Jurkat, Clone E6-1 (cell line): ENCODE measurements at regions not wholly inside any gene's neighbourhood (a gene's known extent, or its start where the extent isn't known, plus 50 kb on each side); places are given as distances from the start of the nearest gene placed in this dataset.
A peak's percentile ranks its signal among the peaks of the same experiment; 100 is the strongest.
"Not testable (repeated sequence)": the region's sequence is repeated elsewhere in the genome, so short reads cannot be mapped to it uniquely, and the experiment has no call there.

Experiments
- DNase-seq: peaks from one replicate; pipeline ENCODE4 v3.0.0-alpha.2; 2011; ENCODE audit warnings: low read depth, low spot score
- H3K4me3 ChIP-seq: 2 replicates; pipeline ENCODE4 v1.5.1; 2011; ENCODE audit warnings: mild to moderate bottlenecking, low read length, control low read depth, moderate library complexity

- no peak for DNase-seq
- H3K4me3 ChIP-seq = no peak overlapping the region
Measured at GRCh38 chr17:51428668-51429495, 168.5 kb downstream of the UTP18 start.

DNA sequence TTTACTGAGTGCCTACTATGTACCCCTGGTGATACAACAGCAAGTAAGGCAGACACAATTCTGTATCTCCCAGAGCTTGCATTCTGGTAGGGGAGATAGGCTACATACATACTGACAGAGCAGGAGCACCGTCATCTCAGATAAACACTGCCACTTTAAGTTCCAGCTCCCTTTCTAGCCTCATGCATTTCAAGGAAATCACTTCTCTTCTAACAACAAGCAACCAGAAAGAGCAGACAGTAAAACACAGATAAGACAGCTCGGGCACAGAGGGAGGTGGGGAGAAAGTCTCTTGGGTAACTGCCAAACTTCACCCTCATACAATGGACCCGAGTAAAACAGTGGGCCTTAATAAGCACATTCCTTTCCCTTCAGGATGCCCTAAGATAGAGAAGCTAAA is 169.6 kb downstream of the UTP18 start:
- not testable (repeated sequence) for DNase-seq, H3K4me3 ChIP-seq

- no peak for DNase-seq
Measured at GRCh38 chr17:51430591-51430990, 170.2 kb downstream of the UTP18 start.

DNA sequence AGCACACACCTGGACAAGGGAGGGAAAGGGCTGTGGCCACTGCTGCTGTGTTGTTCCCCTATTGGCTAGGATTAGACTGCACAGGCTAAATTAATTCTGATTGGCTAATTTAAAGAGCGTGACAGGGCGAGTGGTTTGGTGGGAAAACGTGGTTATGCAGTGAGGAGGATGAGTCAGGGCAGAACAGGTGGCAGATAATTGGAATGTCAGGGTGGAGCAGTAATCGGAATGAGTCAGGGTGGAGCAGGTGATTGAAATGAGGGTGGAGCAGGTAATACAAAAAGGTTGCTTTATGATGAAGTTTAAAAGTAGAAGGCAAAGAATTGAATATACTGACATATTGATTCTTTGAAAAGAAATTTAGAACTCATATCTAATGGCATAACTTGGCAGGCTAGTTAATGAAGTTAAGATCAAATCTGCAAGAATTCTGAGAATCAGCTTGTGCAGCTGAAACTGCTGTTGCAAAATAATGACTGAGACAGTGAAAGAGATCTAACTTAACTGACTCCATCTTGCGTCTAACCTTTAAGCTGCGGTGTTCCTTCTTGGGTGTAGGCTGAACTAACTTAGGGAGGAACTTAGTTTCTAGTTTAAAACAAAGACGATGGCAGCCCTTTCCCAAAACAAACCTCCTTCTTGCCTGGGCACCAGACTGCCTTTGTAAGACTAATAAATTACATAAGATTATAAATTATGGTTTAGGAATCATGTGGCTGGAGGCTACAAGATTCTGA is 174.3 kb downstream of the UTP18 start:
- no peak overlapping the region for H3K4me3 ChIP-seq
- DNase-seq = no peak

More at GRCh38 chr17:51430591-51430990, 170.2 kb downstream of the UTP18 start:
- H3K4me3 ChIP-seq = no peak overlapping the region

DNA sequence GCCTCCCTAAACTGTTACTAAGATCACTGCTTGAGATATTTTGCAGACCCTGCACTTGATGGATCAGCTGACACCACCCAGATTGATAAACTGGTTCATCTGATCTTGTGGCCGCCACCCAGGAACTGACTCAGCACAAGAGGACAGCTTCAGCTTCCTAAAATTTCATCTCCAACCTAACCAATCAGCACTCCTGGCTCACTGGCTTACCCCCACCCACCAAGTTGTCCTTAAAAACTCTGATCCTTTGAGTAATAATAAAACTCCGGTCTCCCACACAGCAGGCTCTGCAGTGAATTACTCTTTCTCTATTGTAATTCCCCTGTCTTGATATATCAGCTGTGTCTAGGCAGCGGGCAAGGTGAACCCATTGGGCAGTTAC is 174.8 kb downstream of the UTP18 start:
- no peak overlapping the region for H3K4me3 ChIP-seq
- DNase-seq = no peak

- peak; percentile 60 for DNase-seq
- no peak overlapping the region for H3K4me3 ChIP-seq
Measured at GRCh38 chr17:51435641-51436091, 175.3 kb downstream of the UTP18 start.

- no peak for DNase-seq
- H3K4me3 ChIP-seq = no peak overlapping the region
Measured at GRCh38 chr17:51439395-51440229, 179.3 kb downstream of the UTP18 start.

DNA sequence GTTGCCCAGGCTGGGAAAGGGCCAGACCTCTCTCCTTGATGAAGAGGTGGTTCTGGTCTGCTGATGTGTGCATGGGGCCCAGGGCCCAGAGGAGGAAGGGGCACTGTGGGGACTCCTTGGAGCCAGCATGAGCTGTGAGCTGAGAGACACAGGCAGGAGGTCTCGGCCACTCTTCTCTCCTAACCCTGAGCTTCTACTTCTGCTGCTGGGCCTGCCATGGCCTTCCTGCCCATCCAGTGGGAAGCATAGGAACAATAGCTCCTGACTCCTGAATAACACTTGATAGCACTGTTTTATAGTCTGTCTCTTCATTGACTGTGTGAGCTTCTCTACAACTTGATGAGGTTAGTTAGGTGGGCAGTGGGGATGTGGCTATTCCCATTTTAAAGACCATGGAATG is 181.1 kb downstream of the UTP18 start:
- no peak for DNase-seq
- H3K4me3 ChIP-seq = no peak overlapping the region

- no peak overlapping the region for H3K4me3 ChIP-seq
- no peak for DNase-seq
Measured at GRCh38 chr17:51442088-51442865, 181.9 kb downstream of the UTP18 start.

DNA sequence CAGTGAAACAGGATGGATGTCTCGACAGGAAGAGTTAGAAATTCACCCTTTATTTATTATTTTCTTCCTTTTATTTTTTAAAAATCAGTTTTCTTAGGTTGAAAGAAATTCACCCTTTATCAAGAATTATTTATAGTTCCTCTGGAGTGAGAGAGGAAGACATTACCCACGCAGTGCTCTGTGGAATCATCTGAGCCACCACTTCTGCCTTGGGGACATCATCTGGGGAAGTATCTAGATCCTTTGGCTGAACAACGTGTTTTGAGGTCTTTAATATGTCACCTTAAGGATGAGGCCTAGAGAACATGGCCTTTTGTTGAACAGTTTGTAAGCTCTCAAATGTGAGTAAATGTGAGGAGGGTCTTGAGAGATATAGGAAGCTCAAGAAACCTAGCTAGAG is 183.3 kb downstream of the UTP18 start:
- no peak overlapping the region for H3K4me3 ChIP-seq
- DNase-seq = no peak

DNA sequence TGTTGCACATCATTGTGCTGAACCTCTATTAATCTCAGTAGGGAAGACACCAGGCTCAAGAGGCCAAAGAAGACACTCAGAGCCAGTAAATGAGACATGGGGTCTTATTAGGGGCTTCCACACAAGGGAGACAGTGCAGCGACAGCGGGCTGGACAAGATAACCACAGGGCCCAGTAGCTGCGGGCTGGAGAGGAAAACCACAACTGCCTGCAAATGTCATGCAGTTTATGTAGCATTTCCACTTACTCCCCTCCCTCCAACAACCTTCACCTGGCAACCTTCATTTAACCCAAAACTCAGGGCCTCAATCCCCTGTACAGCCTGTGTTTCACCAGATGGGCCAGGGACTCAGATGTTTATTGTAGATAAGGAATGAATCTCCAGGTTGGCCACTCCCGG is 185.6 kb downstream of the UTP18 start:
- DNase-seq = peak; percentile 36
- H3K4me3 ChIP-seq = no peak overlapping the region

DNA sequence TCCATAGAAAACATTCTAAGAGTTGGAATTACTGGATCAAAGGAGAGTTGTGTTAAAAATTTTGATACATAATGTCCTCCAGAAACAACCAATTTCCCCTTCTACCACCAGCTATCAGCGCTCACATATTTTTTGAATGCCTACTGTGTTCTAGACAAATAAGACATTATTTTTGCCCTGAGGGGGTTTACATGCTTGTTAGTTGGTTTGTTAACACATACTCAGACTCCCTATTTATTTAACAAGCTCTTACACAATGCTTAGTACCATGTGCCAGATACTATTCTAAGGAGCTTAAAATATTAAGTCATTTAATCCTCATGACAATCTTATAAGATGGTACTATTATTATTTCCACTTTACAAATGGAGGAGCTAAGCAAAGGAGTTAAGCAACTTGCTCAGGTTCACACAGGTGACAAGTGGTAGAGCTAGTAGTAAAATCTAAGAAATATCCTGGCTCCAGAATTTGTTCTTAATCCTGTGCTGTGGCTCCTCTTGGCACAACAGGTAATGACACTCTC is 194.2 kb downstream of the UTP18 start:
- no peak for DNase-seq
- no peak overlapping the region for H3K4me3 ChIP-seq

GRCh38 chr17:51455211-51455610 is 194.9 kb downstream of the UTP18 start:
- H3K4me3 ChIP-seq = no peak overlapping the region
- DNase-seq = no peak

DNA sequence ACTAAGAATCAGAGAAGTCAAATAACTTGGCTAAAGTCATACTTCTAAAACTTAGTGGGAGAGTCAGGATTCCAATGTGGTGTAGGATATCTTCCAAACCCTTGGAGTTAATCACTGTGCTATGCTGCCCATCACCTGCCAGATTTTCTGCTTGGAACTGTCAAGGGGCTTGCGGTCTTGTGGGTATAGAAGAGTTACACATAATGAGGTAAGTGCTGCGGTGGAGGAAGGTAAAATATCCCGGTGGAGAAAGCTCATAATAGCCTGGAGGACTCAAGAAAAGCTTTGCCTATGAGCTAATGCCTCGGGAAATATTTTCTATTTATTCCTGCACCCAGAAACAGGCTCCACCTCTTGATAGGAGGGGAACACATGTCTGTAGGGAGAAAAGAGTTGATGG is 195.6 kb downstream of the UTP18 start:
- no peak overlapping the region for H3K4me3 ChIP-seq
- no peak for DNase-seq

- H3K4me3 ChIP-seq = no peak overlapping the region
- DNase-seq = no peak
Measured at GRCh38 chr17:51456942-51457341, 196.6 kb downstream of the UTP18 start.

DNA sequence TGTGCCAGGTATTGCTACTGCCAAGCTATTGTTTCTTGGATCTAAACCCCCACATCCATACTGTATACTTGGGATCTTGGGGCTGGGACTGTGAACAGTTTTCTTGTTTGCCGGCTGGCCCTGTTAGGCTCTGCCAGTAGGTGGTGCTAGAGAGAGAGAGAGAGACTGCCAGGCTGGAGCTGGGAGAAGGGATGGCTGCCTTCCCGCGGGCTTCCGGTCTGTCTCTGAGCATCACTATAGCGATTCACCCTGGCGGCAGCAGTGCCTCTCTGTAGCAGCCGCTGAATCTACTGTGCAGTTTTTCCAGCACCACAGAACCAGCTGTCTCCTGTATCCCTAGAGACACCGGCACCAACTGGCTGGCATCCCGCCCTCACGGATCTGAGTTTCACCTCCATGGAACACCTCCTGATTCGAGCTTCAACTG is 201.2 kb downstream of the UTP18 start:
- H3K4me3 ChIP-seq = no peak overlapping the region
- DNase-seq = peak; percentile 70

DNA sequence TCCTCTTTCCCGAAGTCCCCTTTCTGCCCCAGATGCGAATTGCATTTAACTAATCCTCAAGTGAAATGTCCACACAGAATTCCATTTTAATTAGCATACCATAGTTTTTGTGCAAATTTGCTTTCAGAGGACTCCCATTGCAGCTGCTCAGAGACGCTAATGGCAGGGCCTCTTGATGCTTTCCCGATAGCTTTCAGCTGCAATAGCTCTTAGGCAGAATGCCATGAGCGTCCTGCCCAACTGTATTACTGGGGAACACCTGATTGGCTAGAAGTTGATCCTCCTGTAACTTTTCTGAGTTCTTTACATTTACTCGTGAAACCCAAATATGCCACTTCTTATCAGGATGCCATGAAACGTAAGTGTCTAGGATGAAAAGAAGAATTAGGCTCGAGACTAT is 203.0 kb downstream of the UTP18 start:
- H3K4me3 ChIP-seq = no peak overlapping the region

DNA sequence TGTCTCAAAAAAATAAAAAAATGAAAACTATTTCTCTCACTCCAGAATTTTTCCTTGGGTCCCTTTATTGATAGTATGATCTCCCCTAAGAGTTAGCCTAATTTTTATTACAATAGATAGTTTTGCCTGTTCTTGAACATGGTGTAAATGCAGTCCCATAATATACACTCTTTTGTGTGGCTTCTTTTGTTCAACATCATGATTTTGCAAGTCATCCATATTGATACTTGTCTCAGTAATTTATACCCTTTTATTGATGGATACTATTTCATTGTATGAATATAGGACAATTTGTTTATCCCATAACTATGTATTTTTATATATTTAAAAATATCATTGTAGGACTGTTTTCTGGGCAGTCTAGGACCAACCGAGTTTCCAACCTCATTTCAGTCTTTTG is 207.0 kb downstream of the UTP18 start:
- no peak overlapping the region for H3K4me3 ChIP-seq
- no peak for DNase-seq

More for the DNA sequence above, 203.0 kb downstream of the UTP18 start:
- no peak for DNase-seq
